ENCODE measurements at regions not wholly inside any gene's neighbourhood (a gene's known extent, or its start where the extent isn't known, plus 50 kb on each side); places are given as distances from the start of the nearest gene placed in this dataset.

DNA sequence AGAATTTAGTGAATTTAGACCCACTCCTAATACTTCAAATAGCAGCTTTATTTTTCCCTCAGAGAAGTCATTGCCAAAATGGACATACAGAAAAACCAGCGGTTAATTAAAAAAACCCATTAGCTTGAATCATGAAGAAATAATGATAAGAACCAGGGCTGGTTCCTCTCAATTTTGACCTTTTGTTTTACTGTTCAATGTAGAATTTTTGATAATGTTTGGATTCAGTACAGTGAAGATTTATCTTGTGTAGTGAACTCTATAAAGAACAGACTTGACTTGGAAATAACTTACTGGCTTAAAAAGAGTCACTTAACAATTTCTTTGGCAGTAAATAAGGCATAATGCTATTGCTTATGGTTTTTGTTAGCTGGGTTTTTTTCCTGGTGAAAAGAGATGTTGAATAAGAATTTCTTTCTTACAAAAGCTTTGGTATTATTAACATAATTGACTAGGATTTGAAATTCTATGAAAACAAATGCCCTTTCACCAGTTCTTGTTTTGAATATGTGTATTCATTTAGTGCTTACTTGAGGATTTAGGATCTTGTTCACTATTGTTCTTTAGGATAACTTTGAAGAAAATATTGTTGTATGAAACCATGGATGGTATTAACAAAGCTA, 73.4 kb upstream of the ITPRID2 start:
- TF ChIP-seq POLR2A (IDR thresholded peaks at IDR 0.05): no peak
- no peak for TF ChIP-seq POLR2AphosphoS5 (IDR thresholded peaks at IDR 0.05)
- TF ChIP-seq, protein P1, sequence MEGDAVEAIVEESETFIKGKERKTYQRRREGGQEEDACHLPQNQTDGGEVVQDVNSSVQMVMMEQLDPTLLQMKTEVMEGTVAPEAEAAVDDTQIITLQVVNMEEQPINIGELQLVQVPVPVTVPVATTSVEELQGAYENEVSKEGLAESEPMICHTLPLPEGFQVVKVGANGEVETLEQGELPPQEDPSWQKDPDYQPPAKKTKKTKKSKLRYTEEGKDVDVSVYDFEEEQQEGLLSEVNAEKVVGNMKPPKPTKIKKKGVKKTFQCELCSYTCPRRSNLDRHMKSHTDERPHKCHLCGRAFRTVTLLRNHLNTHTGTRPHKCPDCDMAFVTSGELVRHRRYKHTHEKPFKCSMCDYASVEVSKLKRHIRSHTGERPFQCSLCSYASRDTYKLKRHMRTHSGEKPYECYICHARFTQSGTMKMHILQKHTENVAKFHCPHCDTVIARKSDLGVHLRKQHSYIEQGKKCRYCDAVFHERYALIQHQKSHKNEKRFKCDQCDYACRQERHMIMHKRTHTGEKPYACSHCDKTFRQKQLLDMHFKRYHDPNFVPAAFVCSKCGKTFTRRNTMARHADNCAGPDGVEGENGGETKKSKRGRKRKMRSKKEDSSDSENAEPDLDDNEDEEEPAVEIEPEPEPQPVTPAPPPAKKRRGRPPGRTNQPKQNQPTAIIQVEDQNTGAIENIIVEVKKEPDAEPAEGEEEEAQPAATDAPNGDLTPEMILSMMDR (IDR thresholded peaks at IDR 0.05): no peak
- TF ChIP-seq EP300 (IDR thresholded peaks at IDR 0.05): no peak
- H3K9me3 ChIP-seq: no peaks in the 10 kb centered on the region
- H3K27me3 ChIP-seq: no peaks in the 10 kb centered on the region
- no peak overlapping the region for H3K4me3 ChIP-seq
- no peak overlapping the region for H3K27ac ChIP-seq
- 53% methylated on average over 1 of the region's 1 CpG for WGBS
- H3K36me3 ChIP-seq: no peaks in the 10 kb centered on the region
- H3K4me1 ChIP-seq: no peaks in the 10 kb centered on the region
- DNase-seq (ENCODE audit: low spot score in 2 of 2): no peak

DNA sequence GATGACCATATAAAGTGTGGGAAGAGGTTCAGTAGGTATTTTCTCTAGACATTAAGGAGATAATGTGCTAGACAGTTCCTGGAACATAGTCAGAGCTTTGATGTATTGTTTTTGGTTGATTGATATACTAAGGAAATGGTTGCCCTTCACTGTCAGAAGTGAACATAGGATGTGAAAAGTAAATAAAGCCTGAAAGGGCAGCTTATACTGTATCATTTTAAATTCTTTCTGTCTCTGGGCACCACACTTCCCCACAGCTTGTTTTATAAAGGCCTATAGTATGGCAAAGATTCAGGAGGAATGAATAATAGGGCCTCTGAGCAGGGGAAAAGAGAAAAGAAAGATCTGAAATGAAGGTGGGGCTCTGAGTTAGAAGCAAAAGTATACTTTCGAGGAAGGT, 72.7 kb upstream of the ITPRID2 start:
- Histone ChIP-seq H3K9me3 (no peaks in the 10 kb centered on the region), H3K36me3 (no peaks in the 10 kb centered on the region), H3K4me1 (no peaks in the 10 kb centered on the region), H3K4me3 (no peak overlapping the region), H3K27ac (no peak overlapping the region), H3K27me3 (no peaks in the 10 kb centered on the region)
- DNase-seq (ENCODE audit: low spot score in 2 of 2): no peak
- TF ChIP-seq POLR2A (IDR thresholded peaks at IDR 0.05): no peak
- TF ChIP-seq, protein P1 (IDR thresholded peaks at IDR 0.05): no peak
- no peak for TF ChIP-seq POLR2AphosphoS5 (IDR thresholded peaks at IDR 0.05)
- no peak for TF ChIP-seq EP300 (IDR thresholded peaks at IDR 0.05)
- WGBS: 81% methylated on average over 1 of the region's 1 CpG

DNA sequence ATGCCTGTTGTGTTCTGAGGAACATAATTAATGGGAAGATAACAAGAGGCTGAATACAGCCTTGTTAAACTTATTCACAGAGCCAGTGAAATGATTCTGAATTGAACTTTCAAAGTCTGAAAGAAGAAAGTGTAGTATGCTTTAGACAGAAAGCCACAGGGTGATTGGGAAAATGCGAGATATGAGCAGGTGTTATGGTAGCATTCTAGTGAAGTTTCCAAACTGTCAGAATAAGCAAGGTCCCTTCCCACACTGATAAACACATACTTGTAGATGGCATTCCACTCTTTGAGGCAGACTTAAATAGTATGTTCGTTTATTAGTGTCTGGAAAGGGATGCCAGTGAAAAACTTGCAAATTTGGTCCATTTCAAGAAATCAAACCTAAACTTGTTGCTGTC, 70.5 kb upstream of the ITPRID2 start:
- H3K9me3 ChIP-seq: no peaks in the 10 kb centered on the region
- no peaks in the 10 kb centered on the region for H3K36me3 ChIP-seq
- 91% methylated on average over 2 of the region's 2 CpGs for WGBS
- no peak for TF ChIP-seq POLR2A (IDR thresholded peaks at IDR 0.05)
- TF ChIP-seq POLR2AphosphoS5 (IDR thresholded peaks at IDR 0.05): no peak
- TF ChIP-seq, protein P1 (IDR thresholded peaks at IDR 0.05): no peak
- no peak for TF ChIP-seq EP300 (IDR thresholded peaks at IDR 0.05)
- no peak for DNase-seq (ENCODE audit: low spot score in 2 of 2)
- no peaks in the 10 kb centered on the region for H3K27me3 ChIP-seq
- no peak overlapping the region for H3K27ac ChIP-seq
- no peak overlapping the region for H3K4me3 ChIP-seq
- no peaks in the 10 kb centered on the region for H3K4me1 ChIP-seq

DNA sequence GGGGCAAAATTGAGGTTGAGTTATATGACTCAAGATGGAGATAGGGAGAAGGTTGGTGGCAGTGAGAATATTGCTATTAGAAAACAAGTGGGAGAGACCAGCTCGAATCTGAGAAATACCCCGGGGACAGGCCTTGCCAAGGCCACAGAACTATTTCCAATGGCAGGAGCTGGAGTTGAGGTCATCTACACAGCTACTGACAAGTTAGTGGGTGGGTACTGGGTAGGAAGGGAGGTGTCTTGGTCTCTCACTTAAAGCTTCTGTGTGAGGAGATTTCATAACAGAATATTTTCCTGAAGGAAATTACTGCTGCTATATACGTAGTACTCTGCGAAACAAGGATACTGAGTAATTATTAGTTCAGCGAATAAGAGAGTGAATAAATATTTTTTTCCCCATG, 69.4 kb upstream of the ITPRID2 start:
- no peaks in the 10 kb centered on the region for H3K9me3 ChIP-seq
- 90% methylated on average over 5 of the region's 5 CpGs for WGBS
- no peak overlapping the region for H3K27ac ChIP-seq
- H3K4me1 ChIP-seq: no peaks in the 10 kb centered on the region
- H3K4me3 ChIP-seq: no peak overlapping the region
- H3K36me3 ChIP-seq: no peaks in the 10 kb centered on the region
- no peaks in the 10 kb centered on the region for H3K27me3 ChIP-seq
- TF ChIP-seq, protein P1 (IDR thresholded peaks at IDR 0.05): no peak
- TF ChIP-seq EP300 (IDR thresholded peaks at IDR 0.05): no peak
- no peak for TF ChIP-seq POLR2AphosphoS5 (IDR thresholded peaks at IDR 0.05)
- TF ChIP-seq POLR2A (IDR thresholded peaks at IDR 0.05): no peak
- DNase-seq (ENCODE audit: low spot score in 2 of 2): no peak

DNA sequence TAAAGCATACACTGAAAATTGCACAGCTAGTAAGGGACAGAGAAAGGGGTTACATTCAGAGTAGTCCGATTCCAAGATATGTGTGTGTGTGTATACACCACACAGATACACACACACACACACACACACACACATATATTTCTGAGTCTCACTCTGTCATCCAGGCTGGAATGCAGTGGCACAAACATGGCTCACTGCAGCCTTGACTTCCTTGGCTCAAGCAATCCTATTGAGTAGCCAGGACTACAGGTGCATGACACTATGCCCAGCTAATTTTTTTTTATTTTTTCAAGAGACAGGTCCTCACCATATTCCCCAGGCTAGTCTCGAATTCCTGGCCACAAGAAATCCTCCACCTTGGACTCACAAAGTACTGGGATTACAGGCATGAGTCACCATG, 68.1 kb upstream of the ITPRID2 start:
- H3K27me3 ChIP-seq: no peaks in the 10 kb centered on the region
- H3K27ac ChIP-seq: no peak overlapping the region
- no peaks in the 10 kb centered on the region for H3K36me3 ChIP-seq
- no peak overlapping the region for H3K4me3 ChIP-seq
- H3K4me1 ChIP-seq: no peaks in the 10 kb centered on the region
- DNase-seq (ENCODE audit: low spot score in 2 of 2): no peak
- no peak for TF ChIP-seq POLR2A (IDR thresholded peaks at IDR 0.05)
- no peak for TF ChIP-seq POLR2AphosphoS5 (IDR thresholded peaks at IDR 0.05)
- TF ChIP-seq, protein P1 (IDR thresholded peaks at IDR 0.05): no peak
- no peak for TF ChIP-seq EP300 (IDR thresholded peaks at IDR 0.05)
- no peaks in the 10 kb centered on the region for H3K9me3 ChIP-seq
- WGBS: 86% methylated on average over 2 of the region's 2 CpGs

All from suprapubic skin (tissue), 4 donors.